Fibroblast of pulmonary artery (primary cell): ENCODE measurements at regions not wholly inside any gene's neighbourhood (a gene's known extent, or its start where the extent isn't known, plus 50 kb on each side); places are given as distances from the start of the nearest gene placed in this dataset.
A peak's percentile ranks its signal among the peaks of the same experiment; 100 is the strongest.

Experiments
- DNase-seq: peaks from one replicate; pipeline ENCODE4 v3.0.0-alpha.2; 2010; ENCODE audit warnings: low read depth
- H3K4me3 ChIP-seq: replicated peaks from 2 replicates; pipeline ENCODE4 v1.5.1; 2011; ENCODE audit warnings: low read depth, mild to moderate bottlenecking, control low read depth, low read length, moderate library complexity
- TF ChIP-seq, protein P1 (sequence below): IDR thresholded peaks from 2 replicates; pipeline ENCODE4 v1.5.1; 2011; ENCODE audit warnings: mild to moderate bottlenecking, control low read depth, low read length, inconsistent platforms; ENCODE audit errors: missing control alignments

DNA sequence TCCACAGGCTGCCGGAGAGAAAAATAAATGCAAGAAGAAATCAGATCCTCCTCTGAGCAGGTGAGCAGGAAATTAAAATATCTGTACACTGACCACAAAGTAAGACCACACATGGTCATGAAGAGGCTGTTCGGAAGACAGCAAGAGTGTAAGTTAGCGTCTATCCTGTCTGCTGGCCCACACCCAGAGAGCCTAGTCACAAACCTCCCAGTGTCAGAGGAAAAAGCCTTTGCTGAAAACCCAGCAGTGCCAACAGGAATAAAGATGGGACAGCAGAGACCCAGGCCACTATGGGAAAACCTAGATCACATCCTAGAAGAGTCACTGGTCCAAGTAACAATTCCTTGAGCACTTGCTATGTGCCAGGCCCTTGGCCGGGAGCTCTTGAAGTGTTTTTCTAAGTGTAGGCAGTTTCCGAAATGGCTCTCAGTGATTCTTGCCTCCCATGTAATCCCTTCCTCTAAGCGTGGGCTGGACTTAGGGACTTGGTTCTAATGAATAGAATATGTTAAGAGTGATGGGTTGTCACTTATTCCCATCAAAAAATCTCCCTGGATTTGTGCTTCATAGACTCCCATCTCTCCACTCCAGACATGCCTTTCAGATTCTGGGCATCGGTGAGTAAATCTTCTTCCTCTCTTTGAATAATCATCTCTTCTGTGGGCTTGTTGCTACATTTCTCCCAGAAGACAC, 110.9 kb upstream of the PKDCC start:
- H3K4me3 ChIP-seq: no peak overlapping the region
- DNase-seq: no peak
- TF ChIP-seq, protein P1, sequence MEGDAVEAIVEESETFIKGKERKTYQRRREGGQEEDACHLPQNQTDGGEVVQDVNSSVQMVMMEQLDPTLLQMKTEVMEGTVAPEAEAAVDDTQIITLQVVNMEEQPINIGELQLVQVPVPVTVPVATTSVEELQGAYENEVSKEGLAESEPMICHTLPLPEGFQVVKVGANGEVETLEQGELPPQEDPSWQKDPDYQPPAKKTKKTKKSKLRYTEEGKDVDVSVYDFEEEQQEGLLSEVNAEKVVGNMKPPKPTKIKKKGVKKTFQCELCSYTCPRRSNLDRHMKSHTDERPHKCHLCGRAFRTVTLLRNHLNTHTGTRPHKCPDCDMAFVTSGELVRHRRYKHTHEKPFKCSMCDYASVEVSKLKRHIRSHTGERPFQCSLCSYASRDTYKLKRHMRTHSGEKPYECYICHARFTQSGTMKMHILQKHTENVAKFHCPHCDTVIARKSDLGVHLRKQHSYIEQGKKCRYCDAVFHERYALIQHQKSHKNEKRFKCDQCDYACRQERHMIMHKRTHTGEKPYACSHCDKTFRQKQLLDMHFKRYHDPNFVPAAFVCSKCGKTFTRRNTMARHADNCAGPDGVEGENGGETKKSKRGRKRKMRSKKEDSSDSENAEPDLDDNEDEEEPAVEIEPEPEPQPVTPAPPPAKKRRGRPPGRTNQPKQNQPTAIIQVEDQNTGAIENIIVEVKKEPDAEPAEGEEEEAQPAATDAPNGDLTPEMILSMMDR: no peak

DNA sequence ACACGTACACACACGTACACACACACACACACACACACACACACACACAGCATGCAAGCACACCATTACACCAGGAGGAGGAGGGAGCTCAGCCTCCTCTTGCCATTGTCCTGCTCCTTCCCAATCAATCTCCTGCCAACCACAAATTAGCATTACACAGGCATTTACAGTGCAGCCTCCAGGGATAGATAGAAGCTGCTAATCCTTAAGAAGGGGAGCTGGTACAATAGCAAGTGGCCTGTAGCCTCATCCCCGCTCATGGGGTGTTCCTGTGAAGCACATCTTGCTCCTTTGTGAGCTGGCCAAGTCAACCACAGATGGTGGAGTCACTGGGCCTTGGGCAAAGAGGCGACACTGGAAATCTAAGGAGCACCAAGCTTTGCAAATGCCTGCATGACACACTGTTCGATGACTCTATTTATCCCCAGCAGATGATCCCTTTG, 110.3 kb upstream of the PKDCC start:
- no peak overlapping the region for H3K4me3 ChIP-seq
- DNase-seq: peak; percentile 65
- TF ChIP-seq, protein P1: no peak

DNA sequence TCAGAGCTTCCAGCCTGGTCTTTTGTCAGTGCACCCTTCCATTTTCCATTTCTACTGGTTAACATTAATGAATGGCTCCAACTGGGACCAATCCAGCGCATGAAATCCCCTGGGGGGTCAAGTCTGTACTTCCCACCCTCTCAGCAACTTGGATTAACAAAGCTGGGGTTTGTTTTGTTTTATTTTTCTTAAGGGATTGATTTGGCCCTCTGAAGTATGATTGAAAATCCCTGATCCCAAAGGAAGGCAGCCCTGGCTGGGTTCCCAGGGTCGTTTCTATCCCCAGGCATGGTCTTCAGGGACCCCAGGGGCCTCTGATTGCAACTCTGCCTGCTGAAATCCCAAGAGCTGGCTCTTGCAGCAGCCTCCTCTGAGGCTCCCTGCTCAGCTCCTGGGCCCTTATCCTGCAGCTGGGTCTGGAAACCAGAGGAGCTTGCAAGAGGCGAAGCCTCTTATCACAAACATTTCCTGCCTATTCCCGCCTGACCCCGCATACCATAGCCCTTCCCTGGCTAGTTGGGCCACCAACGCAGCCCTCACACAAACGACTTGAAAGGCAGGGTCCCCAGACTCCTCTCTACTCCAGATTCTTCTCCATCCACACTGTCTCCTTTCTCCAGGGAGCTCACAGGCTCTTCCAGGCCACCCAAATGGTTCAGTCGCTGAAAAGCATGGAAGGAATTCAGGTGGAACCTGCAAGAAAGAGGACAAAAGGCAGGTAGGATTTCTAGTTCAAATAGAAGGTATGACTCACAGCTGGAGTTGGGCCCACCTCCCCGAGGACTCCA, 109.7 kb upstream of the PKDCC start:
- TF ChIP-seq, protein P1: no peak
- H3K4me3 ChIP-seq: no peak overlapping the region
- peak; percentile 62 for DNase-seq

DNA sequence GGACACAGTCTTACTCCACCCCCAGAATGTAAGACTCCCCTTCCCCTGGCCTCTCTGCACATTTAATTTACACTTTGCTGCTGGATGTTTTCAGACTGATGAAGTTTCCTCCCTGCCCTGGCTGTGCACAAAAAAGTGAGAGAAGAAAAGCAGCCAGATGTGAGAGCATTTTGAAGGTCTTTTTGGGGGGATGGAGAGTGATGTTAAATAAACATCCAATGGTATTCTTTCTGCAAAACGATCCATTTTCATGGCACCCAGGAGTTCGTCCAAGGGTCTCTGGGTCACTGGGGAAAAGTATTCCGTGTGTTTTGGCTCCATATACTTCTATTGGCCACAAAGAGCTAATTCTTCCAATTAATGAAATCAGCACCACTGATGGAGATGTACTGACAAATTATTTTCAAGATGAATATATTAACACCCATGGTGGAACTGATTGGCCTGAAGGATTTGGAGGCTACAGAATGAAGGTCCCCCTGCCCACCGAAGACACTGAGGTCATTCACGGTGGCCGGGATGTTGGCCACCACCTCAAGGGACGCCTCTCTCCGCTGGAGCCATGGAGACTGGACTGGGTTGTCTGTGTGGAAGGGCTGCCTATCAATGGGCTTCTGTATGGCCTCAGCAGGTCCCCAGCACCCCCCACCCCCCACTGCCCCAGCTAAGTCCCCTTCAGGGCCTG, 107.6 kb upstream of the PKDCC start:
- H3K4me3 ChIP-seq: no peak overlapping the region
- TF ChIP-seq, protein P1: no peak
- no peak for DNase-seq

DNA sequence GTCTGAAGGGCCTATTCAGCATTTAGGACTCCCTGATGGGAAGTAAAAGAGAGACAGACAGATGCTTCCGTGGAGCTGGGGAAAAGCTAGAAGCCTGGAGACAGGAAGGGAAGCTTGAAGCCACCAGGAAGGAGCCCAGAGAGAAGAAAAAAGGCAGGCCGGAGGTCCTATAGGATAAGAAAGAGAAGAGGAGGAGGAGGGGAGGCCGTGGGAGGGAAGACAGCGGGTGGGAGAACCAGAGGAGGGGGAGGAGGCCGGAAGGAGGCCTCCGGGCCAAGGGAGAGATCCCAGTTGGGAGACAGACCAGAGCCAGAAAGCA, 107.1 kb upstream of the PKDCC start:
- H3K4me3 ChIP-seq: no peak overlapping the region
- TF ChIP-seq, protein P1: no peak
- DNase-seq: peak; percentile 81

DNA sequence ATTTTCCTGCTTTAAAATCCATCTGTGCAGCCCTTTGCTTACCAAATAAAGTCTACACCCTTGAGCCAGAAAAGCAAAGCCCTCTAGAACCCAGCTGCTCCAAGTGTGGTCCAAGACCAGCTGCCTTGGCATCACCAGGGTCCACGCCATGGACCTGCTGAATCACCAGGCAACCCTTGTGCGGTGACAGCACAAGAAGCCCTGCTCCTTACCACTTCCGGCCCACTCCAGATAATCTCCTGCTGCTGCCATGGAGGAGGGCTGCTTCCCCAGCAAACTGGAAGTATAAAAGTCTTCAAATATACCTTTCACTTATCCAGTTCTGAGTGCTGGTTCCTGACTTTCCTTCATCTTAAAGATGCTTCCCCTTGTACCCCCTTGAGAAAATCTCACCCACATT, 106.0 kb upstream of the PKDCC start:
- peak; percentile 57 for DNase-seq
- no peak overlapping the region for H3K4me3 ChIP-seq
- TF ChIP-seq, protein P1: no peak
